Amygdala (tissue), 56 donors: ENCODE measurements at regions not wholly inside any gene's neighbourhood (a gene's known extent, or its start where the extent isn't known, plus 50 kb on each side); places are given as distances from the start of the nearest gene placed in this dataset.
"Not testable (repeated sequence)": the region's sequence is repeated elsewhere in the genome, so short reads cannot be mapped to it uniquely, and the experiment has no call there.

ENCODE experiments used
- DNase-seq, 56 donors: peaks; one replicate each; lab custom pipeline; 2025; lab: John Stamatoyannopoulos, UW

- DNase-seq: no peak
Measured at GRCh38 chr5:53733853-53734252, 173.4 kb downstream of the NDUFS4 start.

GRCh38 chr5:53738105-53738504 is 177.7 kb downstream of the NDUFS4 start:
- no peak for DNase-seq

- no peak for DNase-seq
Measured at GRCh38 chr5:53739111-53739510, 178.7 kb downstream of the NDUFS4 start.

DNA sequence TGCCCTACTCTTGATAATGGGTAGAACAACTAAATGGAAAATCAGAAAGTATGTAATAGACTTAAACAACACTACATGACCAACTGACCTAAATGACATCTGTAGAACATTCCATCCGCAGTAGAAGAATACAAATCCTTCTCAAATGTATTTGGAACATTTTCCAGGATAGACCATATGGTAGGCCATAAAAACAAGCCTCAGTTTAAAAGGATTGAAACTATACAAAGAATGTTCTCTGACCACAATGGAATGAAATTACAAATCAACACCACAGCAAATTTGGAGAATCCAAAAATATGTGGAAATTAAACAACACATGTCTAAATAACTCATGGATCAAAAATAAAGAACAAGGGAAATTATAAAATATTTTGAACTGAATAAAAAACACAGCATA is 189.2 kb downstream of the NDUFS4 start:
- no peak for DNase-seq

- DNase-seq: not testable (repeated sequence)
Measured at GRCh38 chr5:53752282-53752681, 191.8 kb downstream of the NDUFS4 start.

DNA sequence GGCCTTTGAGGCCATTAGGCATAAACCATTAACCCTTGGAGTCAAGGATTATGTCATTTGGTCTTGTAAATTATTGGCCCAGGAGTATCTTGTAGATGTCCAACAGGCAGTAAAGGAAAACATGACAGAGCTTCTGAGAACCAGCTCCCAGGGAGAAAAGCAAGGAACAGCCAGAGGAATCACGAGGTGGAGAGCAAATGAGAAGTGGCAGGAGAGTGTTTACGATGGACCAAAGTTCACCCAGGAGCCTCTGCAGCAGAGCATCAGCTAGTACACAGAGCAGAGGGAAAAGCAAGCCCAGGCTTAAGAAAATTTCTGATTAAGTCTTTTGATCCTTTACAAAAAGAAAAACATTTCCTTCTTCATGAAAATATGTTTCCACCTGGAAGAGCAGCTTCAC is 206.2 kb downstream of the NDUFS4 start:
- DNase-seq: no peak

GRCh38 chr5:53777864-53778618 is 217.6 kb downstream of the NDUFS4 start:
- DNase-seq: no peak

GRCh38 chr5:53779541-53779981 is 219.1 kb downstream of the NDUFS4 start:
- peak in 1 of 56 donors; percentile 9 for DNase-seq

DNA sequence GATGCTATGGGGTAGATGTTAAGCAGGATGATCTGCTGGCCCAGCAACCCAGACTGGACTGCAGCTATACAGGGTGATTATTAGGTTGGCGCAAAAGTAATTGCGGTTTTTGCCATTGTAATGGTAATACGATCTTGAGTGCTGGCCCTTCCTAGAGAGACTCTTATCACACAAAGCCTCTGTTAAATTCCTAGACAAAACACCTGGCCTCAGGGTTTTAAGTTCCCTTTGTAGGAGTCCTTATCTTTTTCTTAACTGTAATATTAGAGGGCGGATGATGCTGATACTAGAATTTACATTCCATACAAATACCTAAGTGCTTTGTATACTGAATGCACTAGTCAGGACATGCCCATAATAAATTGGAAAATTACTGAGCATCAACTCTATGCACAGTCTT is 222.2 kb downstream of the NDUFS4 start:
- DNase-seq: no peak

DNA sequence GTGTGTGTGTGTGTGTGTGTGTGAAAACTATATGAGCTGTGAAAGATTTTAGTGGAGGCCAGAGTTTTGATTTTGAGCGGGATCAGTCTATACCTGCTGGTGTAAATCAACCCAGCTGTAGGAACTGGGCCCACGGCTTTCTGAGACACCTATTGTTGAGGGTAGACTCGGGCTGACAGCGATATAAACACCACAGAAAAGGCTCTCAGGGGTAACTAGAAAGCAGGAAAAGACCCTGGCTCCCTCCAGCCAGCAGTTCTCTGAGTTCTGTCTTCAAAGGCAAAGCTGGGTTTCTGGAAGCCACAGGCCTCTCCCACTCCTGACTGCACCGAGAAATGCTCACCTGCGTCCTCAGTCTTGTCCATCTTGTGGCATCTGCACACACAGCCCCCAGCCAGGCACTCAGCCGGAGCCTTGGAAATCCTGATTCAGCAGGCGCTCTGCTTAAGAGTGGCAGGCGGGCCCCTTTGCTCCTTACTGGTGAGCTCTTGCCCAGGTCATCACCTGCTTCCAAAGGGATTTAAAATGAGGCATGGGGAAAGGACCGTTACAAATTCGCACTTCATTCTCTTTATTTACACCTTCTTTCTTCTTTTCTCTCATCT is 223.3 kb downstream of the NDUFS4 start:
- no peak for DNase-seq

DNA sequence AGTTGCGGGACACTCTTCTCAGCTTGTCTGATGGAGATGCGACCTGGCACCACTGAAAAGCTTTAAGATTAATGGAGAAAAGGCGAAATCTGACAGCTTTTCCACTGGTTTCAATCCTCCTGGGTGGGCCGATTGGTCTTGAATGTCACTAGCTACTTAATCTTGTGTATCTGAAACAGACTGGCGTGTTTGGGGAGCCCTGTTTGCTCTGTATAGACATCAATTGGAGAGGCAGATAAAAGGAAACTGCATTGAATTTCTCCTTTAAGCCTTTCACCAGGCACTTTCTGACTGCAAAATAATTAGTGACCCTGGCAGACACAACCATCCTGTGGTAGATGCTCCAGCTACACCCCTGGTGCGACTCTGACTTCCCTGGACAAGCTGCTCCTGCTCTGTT is 224.2 kb downstream of the NDUFS4 start:
- no peak for DNase-seq

DNA sequence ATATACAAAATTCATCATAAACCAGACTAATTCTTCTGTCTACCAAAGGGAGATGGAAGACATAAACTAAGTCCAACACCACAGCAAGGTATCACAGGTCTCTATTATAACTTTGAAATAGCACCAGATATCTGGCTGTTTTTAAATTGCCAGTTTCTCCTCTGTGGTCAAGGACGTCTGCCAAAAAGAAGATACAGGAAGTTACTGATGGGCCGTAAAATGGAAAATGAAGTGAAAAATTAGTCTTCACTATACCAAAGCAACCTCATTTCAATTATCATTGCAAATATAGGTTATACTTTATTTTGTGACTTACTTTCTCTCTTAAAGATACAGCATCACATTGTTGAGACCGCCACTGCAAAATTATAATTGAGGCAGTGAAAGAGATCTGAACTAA is 225.5 kb downstream of the NDUFS4 start:
- no peak for DNase-seq

- DNase-seq: no peak
Measured at GRCh38 chr5:53790026-53790425, 229.6 kb downstream of the NDUFS4 start.

- DNase-seq: no peak
Measured at GRCh38 chr5:53792338-53792737, 231.9 kb downstream of the NDUFS4 start.

DNA sequence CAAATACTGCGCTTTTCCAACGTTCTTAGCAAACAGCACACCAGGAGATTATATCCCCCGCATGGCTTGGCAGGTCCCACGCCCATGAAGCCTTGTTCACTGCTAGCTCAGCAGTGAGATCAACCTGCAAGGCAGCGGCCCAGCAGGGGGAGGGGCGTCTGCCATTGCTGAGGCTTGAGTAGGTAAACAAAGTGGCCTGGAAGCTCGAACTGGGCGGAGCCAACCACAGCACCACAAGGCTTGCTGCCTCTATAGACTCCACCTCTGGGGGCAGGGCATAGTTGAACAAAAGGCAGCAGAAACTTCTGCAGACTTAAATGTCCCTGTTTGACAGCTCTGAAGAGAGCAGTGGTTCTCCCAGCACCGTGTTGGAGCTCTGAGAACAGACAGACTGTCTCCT is 239.2 kb downstream of the NDUFS4 start:
- not testable (repeated sequence) for DNase-seq

GRCh38 chr5:53808392-53808791 is 248.0 kb downstream of the NDUFS4 start:
- not testable (repeated sequence) for DNase-seq

DNA sequence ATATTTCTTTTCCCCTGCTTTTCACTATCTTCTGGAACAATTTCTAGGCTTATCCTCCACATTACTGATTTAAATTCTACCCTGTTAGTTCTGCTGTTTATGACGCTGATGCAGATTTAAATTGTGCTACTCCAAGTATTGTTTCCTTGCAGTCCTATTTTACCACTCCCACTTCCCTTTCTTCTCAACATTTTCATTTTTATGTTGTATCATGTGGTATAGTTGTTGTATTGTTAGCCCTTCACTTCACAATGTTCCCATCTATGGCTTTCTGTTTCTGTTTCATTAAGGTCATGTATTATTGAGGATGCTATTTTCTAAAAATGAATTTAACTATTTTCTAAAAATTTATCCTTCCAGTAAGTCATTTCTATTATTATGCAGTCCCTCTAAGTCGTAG is 254.4 kb downstream of the NDUFS4 start:
- DNase-seq: no peak

- DNase-seq: no peak
Measured at GRCh38 chr5:53815471-53815870, 255.0 kb downstream of the NDUFS4 start.

DNA sequence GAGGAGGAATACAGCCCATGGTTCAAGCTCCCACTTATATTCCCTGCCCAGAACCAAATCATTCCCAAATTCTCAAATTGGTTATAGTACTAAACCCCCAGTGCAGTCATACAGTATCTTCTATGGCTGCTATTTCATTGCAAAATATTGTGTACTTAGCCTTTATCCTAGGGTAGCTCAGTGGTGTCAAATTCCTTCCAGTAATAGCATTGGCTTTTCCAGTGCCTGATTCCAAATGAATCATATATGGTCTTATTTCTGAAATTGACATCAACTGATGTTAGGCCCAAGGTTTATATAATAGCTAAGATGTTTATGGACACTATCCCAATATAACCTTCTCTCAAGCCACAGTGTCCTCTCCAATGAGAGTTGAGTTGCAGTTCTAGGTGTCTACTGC is 256.7 kb downstream of the NDUFS4 start:
- DNase-seq: no peak

DNA sequence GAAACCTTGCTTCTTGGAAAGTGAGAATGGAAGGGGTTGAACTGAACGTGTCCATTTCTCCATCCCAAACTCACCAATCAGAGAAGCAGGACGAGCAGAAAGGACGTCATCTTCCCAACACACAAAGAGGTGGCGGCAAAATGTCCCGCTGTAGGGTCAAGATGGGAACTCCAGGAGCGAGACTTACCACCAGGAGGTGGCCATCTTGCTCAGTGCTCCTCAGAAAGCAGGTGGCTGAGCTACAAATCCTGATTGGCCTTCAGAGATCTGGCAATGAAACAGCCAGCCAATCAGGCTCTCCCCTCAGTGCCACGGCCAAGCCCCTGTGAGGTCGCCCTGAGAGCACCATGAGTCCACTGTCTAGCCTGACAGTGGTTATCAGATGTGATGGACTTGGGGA is 259.0 kb downstream of the NDUFS4 start:
- DNase-seq: no peak

DNA sequence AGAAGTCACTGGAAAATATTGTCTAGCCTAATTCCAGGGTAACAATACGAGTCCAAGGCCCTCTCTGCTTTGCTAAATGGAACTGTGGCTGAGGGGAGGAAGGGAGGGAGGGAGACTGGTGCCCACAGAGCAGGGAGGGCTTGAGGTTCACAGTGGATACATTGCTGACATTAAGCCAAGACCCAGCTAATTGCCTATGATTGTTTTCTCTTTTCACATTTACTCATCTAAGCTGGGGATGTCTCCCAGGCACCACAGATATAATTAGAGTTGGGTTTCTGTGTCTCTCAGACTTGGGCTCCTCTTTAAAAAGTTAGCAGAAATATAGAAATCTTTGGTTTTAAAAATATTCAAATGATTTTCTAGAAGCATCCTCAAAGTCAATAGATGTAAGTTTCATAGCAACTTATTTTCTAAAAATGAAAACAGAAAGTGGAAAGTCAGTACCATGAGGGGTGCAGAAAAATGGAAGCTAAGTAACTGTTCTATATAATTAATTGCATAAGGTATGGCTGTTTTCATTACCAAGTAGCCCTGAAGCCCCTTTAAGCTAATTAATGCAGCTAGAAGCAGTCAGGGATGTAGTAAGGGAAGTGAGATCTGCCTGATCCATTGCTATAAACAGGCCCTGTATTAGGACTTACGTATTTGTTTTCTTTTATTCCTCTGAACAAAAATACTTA is 259.8 kb downstream of the NDUFS4 start:
- no peak for DNase-seq

DNA sequence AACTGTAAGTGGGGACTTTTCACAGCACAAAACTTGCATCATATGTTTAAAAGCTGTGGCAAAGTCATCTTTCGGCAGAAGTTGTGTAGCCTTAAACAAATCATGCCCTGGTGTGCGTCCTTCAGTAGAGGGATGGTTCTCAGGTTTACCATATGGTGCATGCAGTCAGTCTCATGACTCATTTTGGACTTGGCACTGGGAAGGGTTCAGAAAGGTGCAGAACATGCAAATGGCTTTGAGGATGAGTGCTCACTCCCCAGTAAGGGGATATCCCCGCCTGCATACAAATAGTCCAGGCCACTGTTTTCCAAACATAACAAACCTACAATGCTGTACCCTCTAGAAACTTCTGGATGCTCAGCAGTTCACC is 260.3 kb downstream of the NDUFS4 start:
- DNase-seq: no peak
